GM23338 (cell line): ENCODE measurements at regions not wholly inside any gene's neighbourhood (a gene's known extent, or its start where the extent isn't known, plus 50 kb on each side); places are given as distances from the start of the nearest gene placed in this dataset.

ENCODE experiments used
- ATAC-seq: fragments of 200-7000 bp; cut with Tn5 transposase; 3 replicates; pipeline ENCODE4 v1.9.1; 2020
- DNase-seq: peaks from one replicate; pipeline ENCODE4 v3.0.0-alpha.2; 2015; ENCODE audit warnings: low spot score
- H2AFZ ChIP-seq: fragments of 200-600 bp; sonication (generic); 2 replicates; pipeline ENCODE4 v1.8.0; 2016; ENCODE audit warnings: antibody characterized with exemption, mild to moderate bottlenecking, moderate library complexity
- H3F3A ChIP-seq: fragments of 200-600 bp; sonication (generic); replicated peaks from 2 replicates; pipeline ENCODE4 v1.8.0; 2017; ENCODE audit warnings: antibody characterized with exemption, mixed run types, low read depth
- H3K27ac ChIP-seq: fragments of 200-600 bp; sonication (generic); 2 replicates; pipeline ENCODE4 v1.6.1; 2016; ENCODE audit warnings: low read depth
- H3K27me3 ChIP-seq: fragments of 200-600 bp; sonication (generic); 2 replicates; pipeline ENCODE4 v1.8.0; 2016; ENCODE audit warnings: mild to moderate bottlenecking, mixed run types, moderate library complexity; ENCODE audit not compliant: insufficient read depth
- H3K36me3 ChIP-seq: fragments of 200-600 bp; sonication (generic); 2 replicates; pipeline ENCODE4 v1.8.0; 2016; ENCODE audit warnings: mild to moderate bottlenecking; ENCODE audit not compliant: insufficient read depth
- H3K4me1 ChIP-seq: fragments of 200-600 bp; sonication (generic); 2 replicates; pipeline ENCODE4 v1.8.0; 2016; ENCODE audit warnings: mild to moderate bottlenecking, moderate library complexity; ENCODE audit not compliant: insufficient read depth
- H3K4me2 ChIP-seq: fragments of 200-600 bp; sonication (generic); 2 replicates; pipeline ENCODE4 v1.7.1; 2017; ENCODE audit warnings: mixed run types
- H3K4me3 ChIP-seq: fragments of 200-600 bp; sonication (generic); 2 replicates; pipeline ENCODE4 v1.6.1; 2016; ENCODE audit warnings: mixed run types
- H3K79me2 ChIP-seq: fragments of 200-600 bp; sonication (generic); replicated peaks from 2 replicates; pipeline ENCODE4 v1.8.0; 2017; ENCODE audit warnings: mild to moderate bottlenecking; ENCODE audit not compliant: insufficient read depth
- H3K9me2 ChIP-seq: fragments of 200-600 bp; sonication (generic); 2 replicates; pipeline ENCODE4 v1.8.0; 2017; ENCODE audit not compliant: insufficient read depth
- H4K20me1 ChIP-seq: fragments of 200-600 bp; sonication (generic); replicated peaks from 2 replicates; pipeline ENCODE4 v1.8.0; 2017; ENCODE audit warnings: mild to moderate bottlenecking; ENCODE audit not compliant: insufficient read depth
- H3K27ac Mint-ChIP-seq: 2 replicates; pipeline ENCODE4 v1.8.0; 2020; ENCODE audit warnings: inconsistent platforms, mild to moderate bottlenecking, moderate library complexity, mixed read lengths
- H3K27me3 Mint-ChIP-seq: 3 replicates; pipeline ENCODE4 v1.8.0; 2022; ENCODE audit warnings: low read depth, mild to moderate bottlenecking, moderate library complexity, mixed read lengths, inconsistent platforms; ENCODE audit not compliant: insufficient read depth, poor library complexity
- H3K36me3 Mint-ChIP-seq: 3 replicates; pipeline ENCODE4 v1.8.0; 2021; ENCODE audit warnings: low read depth, mild to moderate bottlenecking, inconsistent platforms, moderate library complexity, mixed read lengths
- H3K4me1 Mint-ChIP-seq: 3 replicates; pipeline ENCODE4 v1.8.0; 2020; ENCODE audit warnings: mild to moderate bottlenecking, inconsistent platforms, mixed read lengths
- H3K4me3 Mint-ChIP-seq: 3 replicates; pipeline ENCODE4 v1.8.0; 2021; ENCODE audit warnings: moderate library complexity, mild to moderate bottlenecking, inconsistent platforms, mixed read lengths
- H3K9me3 Mint-ChIP-seq: 3 replicates; pipeline ENCODE4 v1.8.0; 2020; ENCODE audit warnings: moderate library complexity, mild to moderate bottlenecking, inconsistent platforms, mixed read lengths
- CREB1 ChIP-seq: fragments of 250-450 bp; sonication (Bioruptor Pico); IDR thresholded peaks from 2 replicates; pipeline ENCODE4 v1.5.0; 2020; ENCODE audit warnings: low read depth, mild to moderate bottlenecking, moderate library complexity
- EZH2 ChIP-seq: fragments of 200-600 bp; sonication (generic); IDR thresholded peaks from one replicate; pipeline ENCODE4 v1.8.0; 2017; ENCODE audit warnings: antibody characterized with exemption, mild to moderate bottlenecking, low read depth; ENCODE audit not compliant: unreplicated experiment
- EZH2phosphoT487 ChIP-seq: fragments of 200-600 bp; sonication (generic); IDR thresholded peaks from one replicate; pipeline ENCODE4 v1.8.1; 2018; ENCODE audit warnings: antibody characterized with exemption; ENCODE audit not compliant: unreplicated experiment
- JUNB ChIP-seq: IDR thresholded peaks from one replicate; pipeline ENCODE4 v1.6.1; 2016; ENCODE audit warnings: antibody characterized with exemption; ENCODE audit not compliant: unreplicated experiment
- NANOG ChIP-seq: IDR thresholded peaks from 2 replicates; pipeline ENCODE4 v1.6.1; 2016; ENCODE audit warnings: antibody characterized with exemption, borderline replicate concordance
- REST ChIP-seq: IDR thresholded peaks from one replicate; pipeline ENCODE4 v1.6.1; 2018; ENCODE audit warnings: antibody characterized with exemption; ENCODE audit not compliant: unreplicated experiment
- ZNF114 ChIP-seq: fragments of 250-450 bp; sonication (Bioruptor Pico); IDR thresholded peaks from 2 replicates; pipeline ENCODE4 v1.5.0; 2020; ENCODE audit warnings: mild to moderate bottlenecking, moderate library complexity
- ZNF331 ChIP-seq: fragments of 250-450 bp; sonication (Bioruptor Pico); IDR thresholded peaks from 2 replicates; pipeline ENCODE4 v1.5.0; 2020; ENCODE audit warnings: low read depth, mild to moderate bottlenecking, moderate library complexity
- TF ChIP-seq, protein P1 (sequence below), 2 experiments: fragments of 200-600 bp in 1 of 2; sonication (generic) in 1 of 2; conservative IDR thresholded peaks; 2 replicates each; pipeline versions ENCODE4 v1.5.1 to v1.6.1; 2016 to 2017; ENCODE audit warnings: antibody characterized with exemption in 2 of 2, low read depth in 2 of 2, mild to moderate bottlenecking in 2 of 2, moderate library complexity in 1 of 2

DNA sequence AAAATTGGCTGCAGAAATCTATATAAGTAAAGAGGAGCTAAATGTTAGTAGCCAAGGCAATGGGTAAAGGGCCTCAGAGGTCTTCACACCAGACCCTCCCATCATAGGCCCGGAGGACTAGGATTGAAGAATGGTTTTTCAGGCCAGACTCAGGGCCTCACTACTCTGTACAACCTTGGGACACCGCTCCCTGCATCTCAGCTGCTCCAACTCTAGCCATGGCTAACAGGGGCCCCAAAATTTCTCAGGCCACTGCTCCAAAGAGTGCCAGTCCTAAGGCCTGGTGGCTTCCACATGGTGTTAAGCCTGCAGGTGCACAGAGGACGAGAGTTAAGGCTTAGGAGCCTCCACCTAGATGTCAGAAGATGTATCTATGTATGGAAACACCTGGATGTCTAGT, 155.5 kb upstream of the MGAT4C start:
- no peaks in the 10 kb centered on the region for H3F3A ChIP-seq
- peaks cover 19% of the 10 kb centered on the region for H3K9me3 Mint-ChIP-seq
- no peaks in the 10 kb centered on the region for H4K20me1 ChIP-seq
- H3K79me2 ChIP-seq: no peaks in the 10 kb centered on the region
- no peak overlapping the region for H3K27ac Mint-ChIP-seq
- H3K4me3 Mint-ChIP-seq: no peak overlapping the region
- no peaks in the 10 kb centered on the region for H3K27me3 ChIP-seq
- no peak overlapping the region for H2AFZ ChIP-seq
- TF ChIP-seq ZNF114 (CRISPR knock-in tag) (no peak), CREB1 (CRISPR knock-in tag) (no peak), EZH2 (no peak), NANOG (no peak), JUNB (no peak), ZNF331 (CRISPR knock-in tag) (no peak), EZH2phosphoT487 (no peak), REST (no peak)
- TF ChIP-seq, protein P1, sequence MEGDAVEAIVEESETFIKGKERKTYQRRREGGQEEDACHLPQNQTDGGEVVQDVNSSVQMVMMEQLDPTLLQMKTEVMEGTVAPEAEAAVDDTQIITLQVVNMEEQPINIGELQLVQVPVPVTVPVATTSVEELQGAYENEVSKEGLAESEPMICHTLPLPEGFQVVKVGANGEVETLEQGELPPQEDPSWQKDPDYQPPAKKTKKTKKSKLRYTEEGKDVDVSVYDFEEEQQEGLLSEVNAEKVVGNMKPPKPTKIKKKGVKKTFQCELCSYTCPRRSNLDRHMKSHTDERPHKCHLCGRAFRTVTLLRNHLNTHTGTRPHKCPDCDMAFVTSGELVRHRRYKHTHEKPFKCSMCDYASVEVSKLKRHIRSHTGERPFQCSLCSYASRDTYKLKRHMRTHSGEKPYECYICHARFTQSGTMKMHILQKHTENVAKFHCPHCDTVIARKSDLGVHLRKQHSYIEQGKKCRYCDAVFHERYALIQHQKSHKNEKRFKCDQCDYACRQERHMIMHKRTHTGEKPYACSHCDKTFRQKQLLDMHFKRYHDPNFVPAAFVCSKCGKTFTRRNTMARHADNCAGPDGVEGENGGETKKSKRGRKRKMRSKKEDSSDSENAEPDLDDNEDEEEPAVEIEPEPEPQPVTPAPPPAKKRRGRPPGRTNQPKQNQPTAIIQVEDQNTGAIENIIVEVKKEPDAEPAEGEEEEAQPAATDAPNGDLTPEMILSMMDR (conservative IDR thresholded peaks at IDR 0.05; ENCODE audit: low read depth in 2 of 2): no peak
- H3K4me3 ChIP-seq: no peak overlapping the region
- no peak overlapping the region for H3K4me2 ChIP-seq
- peaks cover 16% of the 10 kb centered on the region for H3K36me3 Mint-ChIP-seq
- H3K27ac ChIP-seq: no peak overlapping the region
- DNase-seq (no peak), ATAC-seq (no peak)
- H3K36me3 ChIP-seq: peaks cover 4% of the 10 kb centered on the region; the same call in 1 of the 2 replicates
- no peaks in the 10 kb centered on the region for H3K4me1 ChIP-seq
- H3K4me1 Mint-ChIP-seq: no peaks in the 10 kb centered on the region
- H3K27me3 Mint-ChIP-seq: no peaks in the 10 kb centered on the region
- no peaks in the 10 kb centered on the region for H3K9me2 ChIP-seq

DNA sequence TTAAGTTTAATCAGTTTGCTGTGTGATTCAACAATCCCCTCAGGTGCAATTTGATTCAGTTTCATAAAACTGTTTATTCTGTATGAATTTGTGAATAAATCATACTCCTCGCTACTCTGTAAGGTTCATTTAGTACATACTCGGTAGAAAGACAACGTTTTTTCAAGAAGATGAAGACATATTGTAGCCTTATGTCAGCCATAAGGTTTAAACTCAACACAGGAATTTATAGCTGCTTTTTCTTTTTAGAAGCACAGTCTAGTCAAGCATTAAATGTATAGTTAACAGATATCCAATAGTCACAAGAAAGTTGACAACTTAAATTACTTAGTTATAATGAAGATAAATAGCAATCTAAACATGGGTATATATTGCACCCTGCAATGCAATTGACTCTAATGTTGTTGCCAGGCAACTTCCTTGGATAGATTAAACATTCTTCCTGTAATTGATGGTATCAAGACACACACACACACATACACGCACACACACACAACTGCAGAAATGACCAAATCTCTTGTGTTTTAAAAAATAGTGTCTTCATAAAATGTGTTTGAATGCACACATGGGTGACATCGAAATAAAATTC, 151.5 kb upstream of the MGAT4C start:
- Histone ChIP-seq H4K20me1 (no peaks in the 10 kb centered on the region), H3K4me1 (no peaks in the 10 kb centered on the region), H3K79me2 (no peaks in the 10 kb centered on the region), H3K27me3 (no peaks in the 10 kb centered on the region), H3F3A (no peaks in the 10 kb centered on the region), H3K4me2 (no peak overlapping the region), H3K27ac (no peak overlapping the region), H2AFZ (no peak overlapping the region), H3K9me2 (no peaks in the 10 kb centered on the region), H3K4me3 (no peak overlapping the region), H3K36me3 (peaks cover 4% of the 10 kb centered on the region; the same call in 1 of the 2 replicates)
- ATAC-seq (no peak), DNase-seq (no peak)
- Mint-ChIP-seq H3K4me3 (no peak overlapping the region), H3K27me3 (no peaks in the 10 kb centered on the region), H3K4me1 (no peaks in the 10 kb centered on the region), H3K9me3 (peaks cover 19% of the 10 kb centered on the region), H3K27ac (no peak overlapping the region), H3K36me3 (peaks cover 16% of the 10 kb centered on the region)
- no peak for TF ChIP-seq JUNB
- TF ChIP-seq, protein P1 (conservative IDR thresholded peaks at IDR 0.05; ENCODE audit: low read depth in 2 of 2): no peak
- no peak for TF ChIP-seq REST
- no peak for TF ChIP-seq ZNF114 (CRISPR knock-in tag)
